HG03520 (cell line): ENCODE measurements at regions not wholly inside any gene's neighbourhood (a gene's known extent, or its start where the extent isn't known, plus 50 kb on each side); places are given as distances from the start of the nearest gene placed in this dataset.

Experiments used
- ATAC-seq: cut with Tn5 transposase; IDR thresholded peaks from one replicate; pipeline ENCODE4 v1.9.1; 2021; ENCODE audit warnings: mild to moderate bottlenecking, moderate library complexity; ENCODE audit not compliant: unreplicated experiment

DNA sequence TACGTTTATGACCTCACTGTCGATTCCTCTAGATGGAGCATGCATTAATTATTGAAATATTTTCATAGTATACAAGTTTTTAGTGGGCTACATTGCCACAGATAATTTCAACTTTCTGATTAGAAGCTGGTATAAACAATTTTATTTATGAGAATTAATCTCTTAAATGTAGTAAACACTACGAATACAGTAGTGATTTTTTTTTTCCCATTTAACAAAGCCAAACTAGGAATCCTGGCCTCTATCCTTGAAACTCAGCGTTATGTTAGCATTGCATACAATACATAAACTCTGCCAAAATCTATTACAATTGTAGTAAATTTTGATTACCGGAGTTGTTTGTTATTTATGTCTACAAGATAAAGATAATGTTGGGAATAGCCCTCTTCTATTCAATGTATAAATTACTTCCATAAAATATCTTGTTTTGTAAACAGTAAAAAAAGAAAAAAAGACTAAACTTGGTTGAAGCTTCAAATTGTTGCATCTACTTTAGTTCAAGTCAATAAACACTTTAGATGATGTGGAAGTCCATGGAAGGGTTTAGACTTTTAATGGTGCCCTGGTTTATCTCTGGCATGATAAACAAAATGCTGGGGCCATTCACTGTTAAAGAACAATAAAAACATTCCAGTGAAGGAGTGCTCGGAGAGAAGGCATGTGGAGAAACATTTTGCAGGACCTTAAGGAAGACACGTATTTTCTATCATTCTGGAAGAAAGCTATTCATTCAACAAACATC, 77.3 kb upstream of the NR2F2 start:
- ATAC-seq, result no peak

- no peak for ATAC-seq
These were observed 76.3 kb upstream of the NR2F2 start for GRCh38 chr15:96254173-96254572.

DNA sequence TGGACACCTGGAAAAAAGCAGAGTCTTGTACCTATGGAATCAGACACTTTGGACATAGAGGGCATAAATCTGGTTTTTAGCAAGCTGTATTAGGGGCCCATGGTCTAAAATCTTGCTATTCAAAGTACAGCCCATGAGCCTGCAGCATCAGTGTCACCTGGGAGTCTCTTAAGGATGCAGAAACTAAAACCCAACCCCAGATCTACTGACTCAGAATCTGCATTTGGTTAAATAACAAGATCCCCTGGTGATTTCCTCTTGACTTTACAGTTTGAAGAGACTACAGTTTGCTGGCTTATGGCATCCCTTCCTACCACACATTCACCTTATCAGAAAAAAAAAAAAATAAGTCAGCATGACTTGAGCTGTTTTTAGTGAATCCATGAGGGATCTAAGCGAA, 74.9 kb upstream of the NR2F2 start:
- no peak for ATAC-seq

DNA sequence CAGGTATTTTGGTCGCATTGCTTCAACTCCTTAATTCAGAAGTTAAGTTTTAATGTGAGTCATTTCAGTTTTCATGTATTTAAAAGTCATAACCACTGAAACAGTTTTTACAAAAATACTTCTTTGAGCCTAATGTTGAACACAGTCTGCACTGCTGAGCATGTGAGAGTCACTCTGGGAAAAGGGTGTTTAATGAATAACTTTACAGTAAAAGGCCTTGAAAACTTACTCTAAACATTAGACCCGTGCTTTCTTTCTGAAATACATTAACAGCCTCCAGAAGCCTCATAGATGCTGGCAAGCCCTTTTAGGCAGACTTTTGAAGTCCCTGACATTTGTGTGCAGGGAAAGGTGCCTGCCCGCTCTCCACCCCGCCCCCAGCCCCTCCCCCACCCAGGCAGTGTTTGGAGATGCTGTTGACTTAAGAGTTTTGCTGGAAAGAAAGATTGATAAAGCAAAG, 68.9 kb upstream of the NR2F2 start:
- no peak for ATAC-seq

- ATAC-seq, result no peak
These were observed 68.4 kb upstream of the NR2F2 start for GRCh38 chr15:96262097-96262496.

DNA sequence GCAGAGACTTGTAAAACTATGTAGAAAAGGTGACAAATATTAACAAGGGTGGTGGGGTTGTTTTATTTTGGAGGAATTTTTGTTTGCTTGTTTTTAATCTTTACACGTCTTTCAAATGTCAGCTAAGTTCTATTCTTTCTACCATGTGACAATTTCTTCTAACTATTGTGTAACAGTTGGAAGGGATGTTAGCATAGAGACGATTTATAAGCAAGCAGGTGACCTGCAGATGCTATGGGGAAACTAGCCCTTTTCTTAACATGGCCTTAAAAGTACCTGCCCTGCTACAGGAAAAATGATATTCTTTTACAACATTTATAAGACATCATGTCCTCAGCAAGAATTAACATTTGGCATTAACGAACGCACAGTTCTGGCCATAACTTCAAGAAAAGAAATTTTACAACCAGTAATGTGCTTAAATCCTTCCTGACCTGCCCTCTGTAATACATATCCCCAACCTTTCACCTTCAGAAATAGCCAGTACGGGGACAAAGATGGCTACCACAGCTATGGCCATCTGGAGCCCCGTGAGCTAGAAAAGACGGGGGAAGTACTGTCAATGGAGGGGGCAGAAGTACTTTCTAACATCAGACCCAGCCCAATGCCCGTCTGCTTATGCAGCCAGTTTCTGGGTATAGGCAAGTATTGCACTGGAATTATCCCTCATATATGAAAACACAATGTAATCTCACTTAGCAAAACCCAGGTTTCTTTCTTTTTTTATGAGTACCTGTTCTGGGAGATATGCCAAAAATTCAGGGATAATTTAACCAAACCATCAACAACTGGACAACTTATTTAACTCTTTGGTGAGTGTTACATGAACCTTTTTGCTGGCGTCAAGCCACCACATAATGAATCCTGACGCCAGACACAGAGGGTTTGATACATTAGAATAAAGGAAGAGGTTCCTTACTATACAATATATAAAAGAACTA, 67.7 kb upstream of the NR2F2 start:
- ATAC-seq, result no peak

- no peak for ATAC-seq
These were observed 66.1 kb upstream of the NR2F2 start for GRCh38 chr15:96264351-96264798.

GRCh38 chr15:96264801-96265515, 65.5 kb upstream of the NR2F2 start:
- ATAC-seq, result no peak

- ATAC-seq, result no peak
These were observed 64.0 kb upstream of the NR2F2 start for GRCh38 chr15:96266456-96266855.

DNA sequence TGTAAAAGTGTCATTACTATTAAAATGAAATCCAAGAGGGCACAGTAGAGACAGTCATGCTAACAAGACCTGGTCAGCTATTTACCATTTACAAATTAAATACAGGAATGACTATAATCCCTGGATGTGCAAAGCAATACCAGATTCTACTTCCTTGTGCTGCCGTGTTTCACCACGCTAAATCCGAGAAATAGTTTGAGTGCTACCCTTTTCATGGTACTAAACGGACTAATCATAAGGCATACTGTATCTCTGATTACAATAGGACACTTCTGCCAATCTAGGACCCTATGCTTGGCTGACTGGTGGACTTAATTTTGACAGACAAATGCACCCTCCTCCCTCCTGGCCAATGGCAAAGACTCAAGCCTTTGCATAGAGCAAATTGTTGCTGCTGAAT, 63.0 kb upstream of the NR2F2 start:
- ATAC-seq, result no peak

DNA sequence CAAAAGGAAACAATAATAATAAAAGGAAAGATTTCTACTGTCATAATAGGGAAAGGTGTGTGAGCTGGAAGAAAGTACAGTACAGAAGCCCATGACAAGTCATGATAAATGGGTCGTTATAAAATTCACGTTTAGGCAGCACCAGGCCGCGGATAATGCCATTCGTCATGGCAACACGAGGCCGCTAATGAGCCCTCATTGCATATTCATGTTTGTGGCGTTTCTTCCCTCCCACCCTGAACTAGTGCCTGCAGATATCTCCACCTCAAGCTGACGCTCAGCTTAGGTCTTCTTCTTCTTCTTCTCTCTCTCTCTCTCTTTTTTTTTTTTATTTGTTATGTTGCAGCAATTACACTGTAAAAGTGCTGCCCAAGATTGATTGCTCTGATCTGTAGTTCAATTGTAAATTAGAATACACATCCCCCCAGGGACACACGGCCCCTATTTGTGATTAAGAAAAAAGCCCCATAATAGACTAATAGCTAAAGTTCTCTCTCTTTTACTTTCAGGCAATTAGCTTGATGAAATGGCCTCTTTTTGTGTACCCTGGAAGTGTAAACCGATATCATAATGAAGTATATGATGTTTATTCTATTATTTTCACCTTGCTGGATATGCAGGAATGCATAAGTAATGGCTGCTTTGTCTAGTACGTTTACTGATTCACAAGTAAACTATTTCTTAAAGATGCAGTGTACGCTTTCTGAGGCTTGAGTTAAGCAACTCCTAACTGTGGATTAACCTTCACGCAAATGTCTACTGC, 61.9 kb upstream of the NR2F2 start:
- ATAC-seq, result no peak

- no peak for ATAC-seq
These were observed 59.8 kb upstream of the NR2F2 start for GRCh38 chr15:96270581-96271172.

DNA sequence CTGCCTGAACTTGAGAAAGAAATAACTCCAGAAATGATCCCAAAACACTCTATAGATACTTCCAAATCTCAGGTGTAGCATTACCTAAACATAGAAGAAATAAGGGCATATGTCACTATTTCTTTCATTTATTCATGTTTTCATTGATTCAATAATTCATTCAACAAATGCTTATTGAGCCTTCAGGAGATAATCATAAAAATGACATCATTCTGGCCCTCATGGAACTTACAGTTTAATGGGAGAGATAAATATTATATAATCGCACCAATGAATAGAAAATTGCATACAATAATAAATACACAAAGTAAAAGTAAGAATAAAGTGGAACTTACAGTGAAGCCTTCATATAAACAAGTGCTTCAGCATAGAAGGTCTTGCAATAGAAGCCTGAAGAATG, 58.1 kb upstream of the NR2F2 start:
- no peak for ATAC-seq

DNA sequence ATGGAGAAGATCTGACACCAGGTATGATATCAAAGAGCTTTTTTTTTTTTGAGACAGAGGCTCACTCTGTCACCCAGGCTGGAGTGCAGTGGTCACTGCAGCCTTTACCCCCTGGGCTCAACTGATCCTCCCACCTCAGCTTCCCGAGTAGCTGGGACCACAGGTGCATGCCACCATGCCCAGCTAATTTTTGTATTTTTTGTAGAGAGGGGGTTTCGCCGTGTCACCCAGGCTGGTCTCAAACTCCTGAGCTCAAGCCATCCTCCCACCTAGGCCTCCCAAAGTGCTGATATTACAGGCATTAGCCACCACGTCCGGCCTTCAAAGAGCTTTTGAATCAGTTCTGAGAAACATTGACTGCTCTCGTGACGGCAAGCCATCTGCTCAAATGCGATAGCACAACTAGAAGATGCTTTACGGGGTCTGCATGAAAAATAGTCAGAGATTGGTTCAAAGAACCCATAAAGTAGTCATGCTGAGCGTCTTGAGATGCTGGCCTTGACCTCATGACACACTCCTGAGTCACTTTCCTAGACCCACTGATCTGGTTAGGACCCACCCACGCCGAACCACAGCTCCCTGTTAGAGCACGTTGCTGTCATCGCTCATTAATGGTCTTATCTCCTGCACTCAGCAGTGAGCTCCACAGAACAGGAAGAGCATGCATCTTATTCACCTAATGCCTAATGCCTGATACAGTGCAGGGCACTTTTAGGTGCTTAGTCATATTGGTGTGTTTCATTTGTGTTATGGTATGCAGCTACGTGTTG, 57.0 kb upstream of the NR2F2 start:
- no peak for ATAC-seq

DNA sequence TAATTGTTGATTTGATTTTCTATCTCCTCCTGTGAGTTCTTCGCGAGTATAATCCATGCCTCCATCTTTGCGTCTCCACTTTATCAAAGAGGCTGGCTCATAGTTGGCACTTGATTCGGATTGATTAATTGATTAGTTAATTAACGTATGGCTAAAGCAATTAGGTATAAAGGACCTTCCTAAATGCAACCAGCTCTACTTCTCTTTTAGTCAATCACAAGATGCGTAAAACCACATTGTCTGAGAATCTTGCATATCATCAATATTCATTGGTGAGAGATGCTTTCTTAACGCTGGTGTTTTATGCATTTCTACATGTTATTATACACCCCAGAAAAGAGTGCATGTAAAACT, 56.4 kb upstream of the NR2F2 start:
- ATAC-seq, result no peak

DNA sequence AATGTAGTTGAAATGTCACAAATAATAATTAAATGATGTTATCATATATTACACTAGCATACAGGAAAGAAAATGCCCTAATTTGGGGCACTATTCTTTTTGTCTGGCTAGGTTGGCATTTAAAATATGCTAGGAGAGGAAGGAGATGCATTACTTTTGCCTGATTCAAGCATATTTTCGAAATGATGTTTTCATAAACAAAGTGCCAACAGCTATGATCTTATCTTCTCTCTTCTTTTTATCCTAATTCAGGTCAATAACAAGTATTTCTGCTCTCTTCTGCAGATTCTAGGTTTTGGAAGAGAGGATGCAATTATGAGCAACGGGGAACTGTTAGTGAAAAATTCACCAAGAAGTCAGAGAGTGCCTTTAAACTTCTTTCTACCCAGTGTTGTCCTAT, 55.8 kb upstream of the NR2F2 start:
- ATAC-seq, result no peak

- no peak for ATAC-seq
These were observed 53.9 kb upstream of the NR2F2 start for GRCh38 chr15:96276438-96277210.
